ENCODE measurements at regions not wholly inside any gene's neighbourhood (a gene's known extent, or its start where the extent isn't known, plus 50 kb on each side); places are given as distances from the start of the nearest gene placed in this dataset.

DNA sequence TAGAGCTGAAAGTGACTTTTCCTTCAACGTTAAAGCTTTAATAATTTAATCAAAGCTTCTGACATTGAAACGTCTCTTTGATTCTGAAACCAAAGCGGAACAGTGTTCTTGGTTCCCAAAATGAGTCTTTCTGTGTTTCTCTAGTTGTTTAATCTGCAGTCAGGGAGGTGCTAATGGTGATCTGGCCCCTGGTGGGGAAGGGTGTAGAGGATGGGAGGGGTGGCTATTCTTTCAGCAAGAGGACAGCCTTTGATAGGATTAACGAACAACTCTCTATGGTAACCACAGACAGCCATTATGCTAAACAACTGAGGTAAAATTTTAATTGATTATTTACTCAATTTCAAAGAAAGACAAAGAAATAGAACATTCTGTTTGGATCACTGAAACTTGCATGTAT, 79.9 kb upstream of the CADPS start:
- TF ChIP-seq, protein P1, sequence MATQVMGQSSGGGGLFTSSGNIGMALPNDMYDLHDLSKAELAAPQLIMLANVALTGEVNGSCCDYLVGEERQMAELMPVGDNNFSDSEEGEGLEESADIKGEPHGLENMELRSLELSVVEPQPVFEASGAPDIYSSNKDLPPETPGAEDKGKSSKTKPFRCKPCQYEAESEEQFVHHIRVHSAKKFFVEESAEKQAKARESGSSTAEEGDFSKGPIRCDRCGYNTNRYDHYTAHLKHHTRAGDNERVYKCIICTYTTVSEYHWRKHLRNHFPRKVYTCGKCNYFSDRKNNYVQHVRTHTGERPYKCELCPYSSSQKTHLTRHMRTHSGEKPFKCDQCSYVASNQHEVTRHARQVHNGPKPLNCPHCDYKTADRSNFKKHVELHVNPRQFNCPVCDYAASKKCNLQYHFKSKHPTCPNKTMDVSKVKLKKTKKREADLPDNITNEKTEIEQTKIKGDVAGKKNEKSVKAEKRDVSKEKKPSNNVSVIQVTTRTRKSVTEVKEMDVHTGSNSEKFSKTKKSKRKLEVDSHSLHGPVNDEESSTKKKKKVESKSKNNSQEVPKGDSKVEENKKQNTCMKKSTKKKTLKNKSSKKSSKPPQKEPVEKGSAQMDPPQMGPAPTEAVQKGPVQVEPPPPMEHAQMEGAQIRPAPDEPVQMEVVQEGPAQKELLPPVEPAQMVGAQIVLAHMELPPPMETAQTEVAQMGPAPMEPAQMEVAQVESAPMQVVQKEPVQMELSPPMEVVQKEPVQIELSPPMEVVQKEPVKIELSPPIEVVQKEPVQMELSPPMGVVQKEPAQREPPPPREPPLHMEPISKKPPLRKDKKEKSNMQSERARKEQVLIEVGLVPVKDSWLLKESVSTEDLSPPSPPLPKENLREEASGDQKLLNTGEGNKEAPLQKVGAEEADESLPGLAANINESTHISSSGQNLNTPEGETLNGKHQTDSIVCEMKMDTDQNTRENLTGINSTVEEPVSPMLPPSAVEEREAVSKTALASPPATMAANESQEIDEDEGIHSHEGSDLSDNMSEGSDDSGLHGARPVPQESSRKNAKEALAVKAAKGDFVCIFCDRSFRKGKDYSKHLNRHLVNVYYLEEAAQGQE (IDR thresholded peaks at IDR 0.05; ENCODE audit: insufficient read depth in 1 of 2, low read depth in 2 of 2, low read length in 2 of 2): no peak
- TF ChIP-seq FOXP2 (optimal IDR thresholded peaks at IDR 0.05; ENCODE audit: borderline replicate concordance, extremely low read depth, extremely low read length, insufficient read depth) (no peak), POLR2AphosphoS5 (IDR thresholded peaks at IDR 0.05; ENCODE audit: low read depth, low read length) (no peak), TAF1 (IDR thresholded peaks at IDR 0.05; ENCODE audit: borderline replicate concordance, insufficient read depth, low read length) (no peak), SIN3A (IDR thresholded peaks at IDR 0.05; ENCODE audit: borderline replicate concordance, insufficient read depth, low read length) (no peak)
